ENCODE measurements at regions not wholly inside any gene's neighbourhood (a gene's known extent, or its start where the extent isn't known, plus 50 kb on each side); places are given as distances from the start of the nearest gene placed in this dataset.

DNA sequence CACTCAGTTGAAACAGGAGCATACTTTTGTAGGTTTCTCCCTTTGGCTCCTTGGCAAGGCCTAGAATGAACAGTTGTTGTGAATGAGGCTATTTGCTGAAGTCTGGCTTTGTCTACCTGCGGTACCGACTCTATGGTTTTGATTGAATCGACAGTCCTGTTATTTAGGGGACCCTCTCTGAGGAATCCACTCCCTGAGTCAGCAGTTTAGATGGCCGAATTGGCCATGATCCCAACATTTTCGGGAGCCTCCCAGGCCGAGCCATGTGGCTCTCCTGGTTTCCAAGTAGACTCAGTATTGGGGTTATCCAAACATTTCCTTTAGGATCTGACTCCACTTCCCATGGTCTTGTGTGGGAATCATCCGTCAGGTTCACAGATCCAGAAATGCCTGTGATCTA, 394.8 kb upstream of the MAF start:
- TF ChIP-seq GATA3 (IDR thresholded peaks at IDR 0.05; ENCODE audit: low read depth, low read length): no peak
- TF ChIP-seq GATA2 (IDR thresholded peaks at IDR 0.05; ENCODE audit: low read depth, low read length): no peak

GRCh38 chr16:79994418-79994817, 393.9 kb upstream of the MAF start:
- TF ChIP-seq GATA2 (IDR thresholded peaks at IDR 0.05; ENCODE audit: low read depth, low read length) (no peak), GATA3 (IDR thresholded peaks at IDR 0.05; ENCODE audit: low read depth, low read length) (no peak)

GRCh38 chr16:79993629-79994209, 393.2 kb upstream of the MAF start:
- TF ChIP-seq GATA2 (IDR thresholded peaks at IDR 0.05; ENCODE audit: low read depth, low read length) (no peak), GATA3 (IDR thresholded peaks at IDR 0.05; ENCODE audit: low read depth, low read length) (no peak)

DNA sequence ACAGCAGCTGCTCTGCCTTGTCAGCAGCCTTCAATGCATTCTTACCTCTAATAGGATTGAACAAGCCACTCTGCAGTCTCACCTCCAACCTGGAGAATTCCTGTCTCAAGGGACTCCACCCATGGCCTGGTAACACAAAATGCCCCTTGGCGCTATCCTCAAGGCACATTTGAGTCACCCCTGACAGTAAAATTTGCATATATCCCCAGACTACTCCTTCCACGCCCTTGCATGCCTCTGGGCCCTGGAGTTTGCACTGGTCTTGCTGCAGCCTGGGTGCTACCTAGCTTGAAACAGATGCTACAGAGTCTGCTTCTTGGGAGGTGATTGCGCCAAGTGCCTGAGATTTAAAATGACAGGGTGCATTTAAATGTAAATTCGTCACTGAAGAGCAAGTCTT, 391.4 kb upstream of the MAF start:
- no peak for TF ChIP-seq GATA3 (IDR thresholded peaks at IDR 0.05; ENCODE audit: low read depth, low read length)
- no peak for TF ChIP-seq GATA2 (IDR thresholded peaks at IDR 0.05; ENCODE audit: low read depth, low read length)

DNA sequence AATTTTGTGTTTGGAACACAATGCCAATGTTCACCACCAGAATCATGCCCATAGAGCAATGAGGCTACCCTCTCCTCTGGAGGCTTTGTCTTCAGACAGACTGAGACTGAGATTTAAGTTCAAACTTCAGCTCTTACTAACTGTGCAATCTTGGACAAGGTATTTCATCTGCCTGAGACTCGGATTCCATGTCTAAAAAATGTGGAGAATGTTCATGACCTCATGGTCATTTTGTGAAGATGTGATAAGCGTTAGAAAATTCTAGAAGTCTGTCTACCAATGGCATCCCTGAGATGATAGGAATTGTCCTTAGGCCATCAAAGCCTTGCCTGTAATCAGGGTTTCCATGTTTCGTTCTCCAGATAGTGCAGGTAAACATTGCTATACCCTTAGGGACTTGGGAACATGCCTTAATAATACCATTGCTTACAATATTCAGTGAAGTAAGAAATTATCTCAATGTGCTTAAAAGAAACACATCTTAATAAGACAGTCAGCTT, 388.2 kb upstream of the MAF start:
- TF ChIP-seq GATA2 (IDR thresholded peaks at IDR 0.05; ENCODE audit: low read depth, low read length): no peak
- TF ChIP-seq GATA3 (IDR thresholded peaks at IDR 0.05; ENCODE audit: low read depth, low read length): no peak

GRCh38 chr16:79988089-79988488, 387.6 kb upstream of the MAF start:
- TF ChIP-seq GATA2 (IDR thresholded peaks at IDR 0.05; ENCODE audit: low read depth, low read length): no peak
- no peak for TF ChIP-seq GATA3 (IDR thresholded peaks at IDR 0.05; ENCODE audit: low read depth, low read length)

DNA sequence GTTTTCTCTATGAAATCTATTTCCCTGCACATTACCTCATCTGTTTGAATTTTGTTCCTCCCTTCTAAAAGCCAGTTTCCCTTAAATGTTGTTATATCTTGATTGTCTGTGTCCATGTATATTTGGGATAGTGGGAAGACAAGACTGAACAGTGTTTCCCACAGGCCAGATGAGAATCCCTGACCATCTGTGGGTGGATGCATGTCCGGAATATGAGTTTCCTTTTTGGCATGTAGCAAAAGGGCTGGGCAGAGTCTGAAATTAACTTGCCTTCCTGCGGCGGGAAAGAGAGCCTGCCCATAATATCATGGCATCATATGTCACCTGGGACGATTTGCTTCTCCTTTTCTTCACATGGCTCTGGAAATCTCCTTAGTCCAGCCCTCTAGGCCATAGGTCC, 385.8 kb upstream of the MAF start:
- TF ChIP-seq GATA3 (IDR thresholded peaks at IDR 0.05; ENCODE audit: low read depth, low read length) (no peak), GATA2 (IDR thresholded peaks at IDR 0.05; ENCODE audit: low read depth, low read length) (no peak)

- TF ChIP-seq GATA2 (IDR thresholded peaks at IDR 0.05; ENCODE audit: low read depth, low read length) (no peak), GATA3 (IDR thresholded peaks at IDR 0.05; ENCODE audit: low read depth, low read length) (no peak)
Measured at GRCh38 chr16:79985606-79986005, 385.1 kb upstream of the MAF start.

GRCh38 chr16:79982862-79983261, 382.3 kb upstream of the MAF start:
- TF ChIP-seq GATA3 (IDR thresholded peaks at IDR 0.05; ENCODE audit: low read depth, low read length) (no peak), GATA2 (IDR thresholded peaks at IDR 0.05; ENCODE audit: low read depth, low read length) (no peak)

DNA sequence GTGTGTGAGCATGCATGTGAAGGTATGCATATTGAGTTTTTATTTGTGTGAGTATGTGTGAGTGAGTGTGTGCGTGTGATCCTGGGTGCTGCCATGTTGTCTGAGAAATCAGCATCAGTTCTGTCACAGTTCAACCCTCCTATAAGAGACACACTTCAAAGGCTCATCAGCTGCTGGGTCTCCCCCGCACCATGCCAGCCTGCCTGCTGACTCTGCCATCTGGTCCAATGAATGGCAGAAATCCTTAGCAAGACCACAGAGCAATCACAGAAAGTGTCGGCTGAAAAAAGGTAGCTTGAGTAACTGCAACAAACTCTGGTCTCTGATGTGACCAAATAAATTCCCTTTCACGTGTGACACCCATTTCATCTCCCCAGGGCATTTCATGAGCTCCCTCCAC, 381.8 kb upstream of the MAF start:
- no peak for TF ChIP-seq GATA2 (IDR thresholded peaks at IDR 0.05; ENCODE audit: low read depth, low read length)
- no peak for TF ChIP-seq GATA3 (IDR thresholded peaks at IDR 0.05; ENCODE audit: low read depth, low read length)

DNA sequence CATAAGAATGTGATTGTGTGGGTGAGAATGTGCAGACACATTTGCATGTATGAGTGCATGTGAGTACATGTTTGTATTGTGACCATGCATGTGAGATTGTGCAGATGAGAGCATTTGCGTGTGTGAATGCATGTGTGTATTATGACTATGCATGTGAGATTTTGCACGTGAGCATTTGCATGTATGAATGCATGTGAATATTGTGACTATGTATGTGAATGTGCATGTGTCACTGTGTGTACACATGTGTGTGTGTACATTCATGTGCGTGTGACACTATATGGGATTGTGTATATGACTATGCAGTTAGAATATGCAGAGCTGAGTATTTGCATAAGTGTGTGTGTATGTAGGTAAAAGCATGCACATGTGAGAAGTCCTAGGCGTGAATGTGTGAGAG, 381.3 kb upstream of the MAF start:
- TF ChIP-seq GATA2 (IDR thresholded peaks at IDR 0.05; ENCODE audit: low read depth, low read length) (no peak), GATA3 (IDR thresholded peaks at IDR 0.05; ENCODE audit: low read depth, low read length) (no peak)

DNA sequence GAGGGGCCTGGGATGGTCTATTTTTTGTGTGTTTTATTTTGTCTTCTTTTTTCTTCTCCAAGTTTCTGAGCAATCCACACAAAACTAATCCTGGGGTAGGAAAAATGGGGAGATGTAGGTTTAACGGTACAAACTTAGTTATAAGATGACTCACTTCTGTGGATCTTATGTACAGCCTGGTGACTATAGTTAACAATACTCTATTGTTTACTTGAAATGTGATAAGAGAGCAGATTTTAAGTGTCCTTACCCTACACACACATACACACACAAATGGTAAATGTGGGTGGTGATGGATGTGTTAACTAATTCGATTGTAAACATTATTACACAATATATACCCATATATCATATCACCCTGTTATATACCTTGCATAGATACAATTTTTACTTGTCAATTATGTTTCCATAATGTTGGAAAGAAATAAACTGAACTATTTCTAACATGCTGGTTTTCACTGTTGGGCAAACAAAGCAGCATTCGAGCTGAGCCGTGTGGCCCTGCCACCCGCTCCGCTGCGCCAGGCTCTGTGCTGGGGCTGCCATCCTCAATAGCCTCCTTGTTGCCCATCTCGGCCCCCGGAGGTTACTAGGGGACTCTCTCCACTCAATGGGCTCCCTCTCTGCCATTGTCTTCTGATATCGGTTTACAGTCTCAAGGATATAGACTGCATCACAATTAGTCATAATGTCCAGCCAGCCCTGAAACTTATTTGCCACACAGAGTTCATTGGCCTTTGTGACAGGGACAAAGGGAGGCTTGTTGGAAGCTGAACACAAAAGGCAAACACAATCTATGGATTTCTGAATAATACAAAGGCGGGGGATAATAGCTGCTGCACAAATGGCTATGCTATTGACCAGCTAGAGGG, 380.3 kb upstream of the MAF start:
- no peak for TF ChIP-seq GATA3 (IDR thresholded peaks at IDR 0.05; ENCODE audit: low read depth, low read length)
- no peak for TF ChIP-seq GATA2 (IDR thresholded peaks at IDR 0.05; ENCODE audit: low read depth, low read length)

GRCh38 chr16:79977940-79978836, 377.7 kb upstream of the MAF start:
- no peak for TF ChIP-seq GATA2 (IDR thresholded peaks at IDR 0.05; ENCODE audit: low read depth, low read length)
- TF ChIP-seq GATA3 (IDR thresholded peaks at IDR 0.05; ENCODE audit: low read depth, low read length): no peak

- TF ChIP-seq GATA2 (IDR thresholded peaks at IDR 0.05; ENCODE audit: low read depth, low read length) (no peak), GATA3 (IDR thresholded peaks at IDR 0.05; ENCODE audit: low read depth, low read length) (no peak)
Measured at GRCh38 chr16:79973320-79973719, 372.8 kb upstream of the MAF start.
